Stimulated activated CD8-positive, alpha-beta memory T cell treated with anti-CD3 and anti-CD28 coated beads, Interleukin-12 subunit alpha, Interleukin-12 subunit beta, amount 100 ng/mL, for 24 hours (primary cell): ENCODE measurements at regions not wholly inside any gene's neighbourhood (a gene's known extent, or its start where the extent isn't known, plus 50 kb on each side); places are given as distances from the start of the nearest gene placed in this dataset.

ENCODE experiments used
- DNase-seq: peaks from one replicate; pipeline ENCODE4 v3.0.0-alpha.2; 2020; ENCODE audit errors: extremely low read depth

DNA sequence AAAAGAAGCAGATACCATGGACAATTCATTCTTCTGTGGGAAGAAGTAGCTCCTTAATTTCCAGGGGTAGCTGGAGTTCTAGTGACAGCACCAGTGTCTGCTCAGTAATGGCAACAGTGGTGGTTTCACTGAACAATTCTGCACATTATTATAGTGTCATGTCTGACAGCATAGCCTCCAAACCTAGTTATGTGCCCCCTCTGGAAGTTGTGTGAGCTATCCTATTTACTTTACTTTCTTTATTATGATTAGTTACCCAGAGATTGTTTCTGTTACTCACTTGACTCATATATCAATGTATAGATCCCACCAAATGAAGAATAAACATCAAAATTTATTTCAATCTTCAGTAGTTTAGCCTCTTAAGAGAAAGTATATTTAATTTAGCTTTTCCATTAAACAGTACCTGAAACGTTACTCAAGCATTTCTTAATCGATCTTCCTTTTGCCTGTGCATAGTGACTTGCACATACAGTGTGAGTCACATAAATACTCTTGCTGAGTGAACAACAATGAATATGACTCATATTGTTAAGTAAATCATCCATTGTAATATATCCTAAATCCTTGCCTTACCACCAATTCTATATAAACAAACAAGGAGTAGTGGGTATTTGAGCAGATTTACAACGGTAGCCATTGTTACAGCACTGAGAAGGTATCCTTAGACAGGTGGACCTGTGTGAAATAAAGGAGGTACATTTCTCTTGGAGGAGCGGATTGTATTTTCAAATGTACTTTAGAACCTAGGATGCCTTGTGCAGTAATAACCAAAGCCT is 534.7 kb downstream of the ANKRD50 start:
- DNase-seq = no peak

DNA sequence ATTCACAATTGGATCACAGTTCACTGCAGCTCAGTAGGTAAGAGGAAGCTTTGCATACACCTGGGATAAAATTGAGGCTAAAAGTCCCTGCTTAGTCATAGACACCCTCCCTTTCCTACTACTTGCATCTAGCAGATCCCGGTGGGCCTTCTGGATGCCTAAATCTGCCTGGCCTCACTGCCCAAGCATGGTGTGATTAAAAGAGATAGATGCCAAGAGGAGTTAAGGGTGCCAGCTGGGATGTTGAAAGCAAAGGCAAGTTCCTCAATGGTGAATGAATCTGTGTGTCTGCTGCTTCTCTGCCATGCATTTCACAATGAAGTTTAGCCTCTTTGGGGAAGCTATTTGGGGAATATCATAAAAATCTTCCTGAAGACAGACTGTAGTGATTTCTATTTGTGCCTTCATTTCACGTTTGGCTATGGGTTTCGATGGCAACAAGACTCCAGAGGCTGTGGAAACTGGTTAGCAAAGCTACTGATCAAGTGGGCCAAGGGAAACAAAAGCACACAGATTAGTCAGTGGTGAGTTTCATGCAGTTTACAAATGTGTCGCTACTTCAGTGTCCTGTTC is 534.0 kb downstream of the ANKRD50 start:
- DNase-seq = no peak

DNA sequence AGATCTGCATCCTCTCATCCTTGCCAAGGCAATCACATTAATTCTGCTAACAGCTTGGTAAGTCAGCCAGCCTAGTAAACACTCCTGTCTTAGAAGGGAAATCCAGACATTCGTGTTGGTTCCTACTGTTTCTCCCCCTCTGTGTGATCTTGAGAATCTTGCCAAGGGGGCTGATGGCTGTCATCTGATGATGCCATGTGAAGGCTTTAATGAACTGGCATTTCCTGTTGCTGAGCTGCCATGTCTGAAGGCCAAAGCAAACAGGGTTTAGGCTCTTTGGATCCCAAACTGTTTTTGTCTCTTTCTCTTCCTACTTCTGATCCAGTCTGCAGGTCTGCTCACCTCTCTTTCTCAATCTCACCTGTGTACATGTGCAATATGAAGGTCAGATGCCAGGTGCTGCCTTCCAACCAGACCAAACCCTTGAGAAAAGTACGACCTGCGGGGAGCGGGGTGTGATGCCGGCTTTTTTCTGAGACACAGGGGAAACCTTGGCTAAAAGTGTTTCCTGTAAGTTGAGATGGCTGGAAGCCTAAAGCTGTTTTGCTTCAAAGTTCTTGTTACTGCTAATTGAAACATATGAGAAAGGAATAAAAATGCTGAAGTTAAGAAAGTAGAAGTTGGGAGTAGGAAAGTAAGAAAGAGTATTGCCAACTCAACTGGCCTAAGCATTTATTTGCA is 532.9 kb downstream of the ANKRD50 start:
- no peak for DNase-seq

- no peak for DNase-seq
These were observed 531.5 kb downstream of the ANKRD50 start for GRCh38 chr4:124181039-124181438.

GRCh38 chr4:124183231-124183630 is 529.3 kb downstream of the ANKRD50 start:
- DNase-seq = no peak

DNA sequence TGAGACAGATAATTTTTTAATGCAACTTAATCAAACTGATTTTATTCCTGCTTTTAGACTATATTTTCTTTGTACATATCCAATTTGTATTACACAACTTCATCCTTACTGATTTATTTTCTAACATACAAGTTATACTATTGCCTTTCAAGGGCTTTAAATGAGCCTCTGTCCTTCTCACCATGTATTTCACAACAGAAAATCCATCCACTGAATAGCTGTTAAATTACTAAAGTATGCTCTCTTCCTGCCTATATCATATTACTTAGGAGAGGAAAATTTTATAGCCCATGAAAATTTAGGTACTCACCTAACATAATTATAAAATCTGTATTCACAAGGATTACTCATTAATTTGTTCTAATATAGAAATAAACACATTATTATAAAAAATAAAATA is 528.6 kb downstream of the ANKRD50 start:
- no peak for DNase-seq

DNA sequence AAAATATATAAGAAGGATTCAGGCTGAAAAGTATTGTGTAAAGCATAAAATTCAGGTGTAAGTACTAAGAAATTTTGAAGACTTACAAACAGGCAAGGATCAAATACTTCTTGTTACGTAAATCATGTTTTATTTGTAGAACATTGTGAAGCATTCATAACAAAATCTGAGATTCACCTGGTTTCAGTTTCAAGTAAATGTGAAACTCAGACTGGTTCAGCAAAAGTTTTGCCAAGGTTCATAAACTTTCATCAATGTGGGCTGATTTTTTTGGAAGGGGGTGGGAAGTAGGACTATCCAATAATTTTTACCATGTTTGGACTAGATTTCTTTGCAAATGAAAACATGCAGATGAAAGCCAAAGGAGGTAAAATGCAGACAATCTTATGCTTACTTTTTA is 527.7 kb downstream of the ANKRD50 start:
- no peak for DNase-seq

GRCh38 chr4:124188595-124188994 is 523.9 kb downstream of the ANKRD50 start:
- no peak for DNase-seq

DNA sequence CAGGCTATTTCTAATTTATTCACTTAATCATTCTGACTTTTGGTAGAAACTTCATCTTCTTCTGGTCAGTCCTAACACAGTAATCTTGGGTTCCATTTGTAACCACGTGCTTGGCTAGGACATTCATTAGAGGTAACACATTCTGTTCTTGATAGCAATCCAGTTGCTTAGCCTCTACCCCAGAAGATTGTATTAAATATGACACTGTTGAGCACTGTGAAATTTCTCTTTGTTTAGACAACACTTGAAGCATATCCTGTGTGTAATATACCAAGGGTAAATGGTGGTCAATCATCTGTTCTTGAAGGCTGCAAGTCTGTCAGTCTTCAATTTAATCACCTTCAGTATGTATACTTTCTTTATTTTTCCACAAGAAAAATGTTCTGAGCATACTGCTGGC is 523.0 kb downstream of the ANKRD50 start:
- no peak for DNase-seq

DNA sequence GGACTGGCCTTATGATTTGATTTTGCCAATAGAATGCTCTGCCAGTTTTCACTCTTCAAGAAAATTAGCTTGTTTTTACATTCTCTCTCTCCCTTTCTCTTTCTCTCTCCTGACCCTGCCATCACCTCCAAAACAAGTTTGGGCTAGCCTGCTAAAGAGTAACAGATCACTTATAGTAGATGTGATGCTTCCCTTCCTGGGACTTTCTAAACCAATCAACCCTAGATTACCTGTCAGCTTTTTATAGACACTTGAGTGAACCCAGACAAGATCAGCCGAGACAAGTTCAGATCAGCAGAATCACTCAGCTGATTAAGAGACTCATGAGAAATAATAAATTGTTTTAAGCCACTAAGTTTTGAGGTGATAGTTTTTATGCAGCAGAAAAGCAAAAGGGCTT is 521.2 kb downstream of the ANKRD50 start:
- no peak for DNase-seq

DNA sequence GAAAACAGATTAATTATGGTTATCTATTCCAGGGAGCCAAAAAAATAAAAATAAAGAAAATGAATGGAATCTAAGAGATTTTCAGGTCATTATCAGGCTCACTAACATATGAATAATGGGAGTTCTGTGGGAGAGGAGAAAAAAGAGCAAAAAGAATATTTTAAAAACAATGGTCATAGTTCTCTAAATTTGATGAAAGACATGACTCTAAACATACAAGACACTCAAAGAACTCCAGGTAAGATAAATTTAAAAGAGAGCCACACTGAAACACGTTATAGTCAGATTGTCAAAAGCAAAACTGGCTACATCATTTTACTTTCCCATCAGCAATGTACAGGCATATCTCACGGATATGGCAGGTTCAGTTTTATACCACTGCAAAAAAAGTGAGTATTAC is 520.0 kb downstream of the ANKRD50 start:
- no peak for DNase-seq

DNA sequence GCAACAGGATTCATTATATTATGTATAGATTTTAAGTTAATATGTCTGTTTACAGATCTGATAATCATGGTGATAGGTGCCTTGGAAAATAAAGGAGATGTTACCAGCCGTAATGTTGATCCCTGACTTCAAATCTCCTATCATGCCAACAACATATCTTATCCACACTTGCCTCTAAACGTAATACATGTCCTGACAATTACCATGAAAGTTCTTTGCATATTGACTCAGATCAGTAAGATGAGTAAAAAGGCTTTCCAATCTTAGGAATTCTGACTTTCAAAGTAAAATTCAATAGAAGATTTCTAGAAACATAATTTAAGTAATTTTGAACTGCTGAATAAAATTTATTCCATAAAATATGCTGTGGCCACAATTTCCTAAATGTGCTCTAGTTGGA is 513.3 kb downstream of the ANKRD50 start:
- no peak for DNase-seq

DNA sequence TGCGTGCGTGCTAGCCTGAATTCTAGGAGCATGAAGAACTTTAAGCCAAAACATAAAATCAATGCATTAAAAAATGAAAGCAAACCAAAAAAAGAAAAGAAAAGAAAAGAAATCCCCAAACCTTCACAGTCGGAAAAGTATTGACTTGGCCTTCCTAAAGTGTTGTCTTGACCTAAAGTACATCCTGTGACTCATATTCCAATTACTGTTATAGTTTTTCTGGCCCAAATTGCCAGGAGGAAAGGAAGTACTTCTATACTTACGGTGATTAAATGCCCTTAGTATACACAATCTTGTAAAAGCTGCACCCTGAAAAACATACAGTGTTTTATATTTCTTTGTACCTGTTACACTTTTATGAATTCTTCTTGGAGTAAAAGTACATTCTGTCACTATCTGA is 512.8 kb downstream of the ANKRD50 start:
- no peak for DNase-seq

DNA sequence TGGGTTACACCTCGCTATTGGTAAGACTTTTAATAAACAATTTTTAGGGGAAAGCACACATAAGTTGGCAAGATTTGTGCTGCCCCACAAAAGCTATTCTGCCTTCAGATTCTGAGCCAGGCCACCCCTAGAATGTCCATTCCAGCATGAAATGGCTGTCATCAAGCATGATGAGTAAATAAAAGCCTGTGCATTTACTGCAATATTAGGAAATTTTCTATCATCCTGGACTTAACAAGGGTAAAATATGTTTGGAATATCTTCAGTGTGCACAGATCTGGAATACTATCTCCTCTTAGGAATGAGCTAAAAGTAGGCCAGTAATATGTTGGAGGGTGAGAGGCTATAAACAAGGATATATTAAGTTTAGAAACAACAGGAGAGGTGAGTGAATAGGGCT is 510.9 kb downstream of the ANKRD50 start:
- no peak for DNase-seq

DNA sequence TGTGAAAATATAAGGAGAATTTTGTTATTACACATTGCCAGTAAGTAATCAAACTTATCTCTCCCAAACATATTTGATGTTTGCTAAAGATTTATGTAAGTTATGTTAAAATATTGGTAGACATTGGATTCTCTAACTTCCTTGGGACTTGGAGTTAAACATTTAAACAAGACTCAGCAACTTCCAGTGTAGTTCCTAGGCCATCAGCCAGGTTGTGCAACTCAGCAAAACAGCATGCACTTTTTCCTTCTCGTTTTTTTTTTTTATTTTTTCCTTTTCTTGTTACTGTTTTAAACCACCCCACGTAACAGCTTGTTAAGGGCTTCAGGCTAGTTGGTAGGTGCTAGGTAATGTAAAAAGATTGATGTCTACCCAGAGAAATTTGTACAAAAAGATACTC is 510.4 kb downstream of the ANKRD50 start:
- no peak for DNase-seq

DNA sequence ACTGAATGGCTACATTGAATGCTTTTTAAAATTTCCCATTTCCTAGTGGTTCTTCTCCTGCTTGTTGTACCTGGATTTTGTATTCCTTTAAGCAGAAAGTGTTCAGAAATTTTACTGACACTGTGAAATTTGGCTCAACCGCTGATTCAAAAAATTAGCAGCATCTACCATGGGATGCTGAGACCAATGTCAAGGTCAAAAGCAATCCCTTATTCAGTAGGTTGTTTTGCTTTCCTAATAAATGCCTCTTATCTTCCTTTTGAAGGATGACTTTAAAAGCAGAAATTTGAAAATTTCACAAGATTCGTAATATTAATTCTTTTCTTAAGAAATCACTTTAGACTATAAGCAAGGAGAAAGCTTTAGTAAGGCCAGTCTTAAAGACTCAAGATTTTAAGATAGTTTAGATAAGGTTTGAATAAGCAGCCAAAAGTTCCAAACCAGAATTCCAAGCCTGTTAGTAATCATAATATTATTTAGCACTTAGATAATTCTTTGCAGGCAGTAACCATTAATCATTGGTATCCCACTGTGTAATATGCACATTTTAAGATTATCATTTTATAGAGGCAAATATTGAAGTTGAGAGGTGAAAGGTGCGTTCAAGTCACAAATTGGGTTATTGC is 508.8 kb downstream of the ANKRD50 start:
- no peak for DNase-seq

DNA sequence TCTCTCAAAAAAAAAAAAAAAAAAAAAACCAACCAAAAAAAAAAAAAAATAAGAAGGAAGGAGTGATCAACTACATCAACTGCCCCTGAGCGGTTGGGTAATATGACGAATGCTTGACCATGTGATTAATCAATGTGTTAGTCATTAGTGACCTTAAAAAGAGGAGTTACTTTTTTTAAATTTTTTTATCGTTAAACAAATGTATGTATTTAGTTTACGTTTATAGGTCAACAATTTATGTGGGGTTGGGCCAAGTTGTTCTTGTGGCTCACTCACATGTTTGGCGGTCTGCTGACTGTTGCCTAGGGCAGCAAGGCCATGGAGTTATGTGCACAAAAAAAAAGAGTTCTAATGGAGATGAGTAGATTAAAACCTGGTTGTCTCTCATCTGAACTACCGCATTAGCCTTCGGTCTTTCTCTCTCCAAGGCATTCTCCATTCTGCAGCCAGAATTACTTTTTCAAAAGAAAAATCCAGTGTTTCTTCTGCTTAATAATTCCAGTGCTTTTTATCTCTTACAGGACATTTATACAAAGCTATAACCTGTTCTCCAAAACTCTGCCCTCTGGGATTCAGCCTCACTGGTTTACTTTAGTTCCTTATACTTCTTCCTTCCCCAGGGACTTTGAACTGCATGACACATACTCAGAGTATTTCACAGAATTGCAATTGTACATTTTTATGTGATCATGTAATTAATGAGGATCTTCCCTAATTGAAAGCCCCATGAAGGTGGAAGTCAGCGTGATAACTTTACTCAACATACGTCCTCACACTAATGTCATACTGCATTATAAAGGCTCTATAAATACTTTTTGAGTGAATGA is 505.5 kb downstream of the ANKRD50 start:
- DNase-seq = no peak

DNA sequence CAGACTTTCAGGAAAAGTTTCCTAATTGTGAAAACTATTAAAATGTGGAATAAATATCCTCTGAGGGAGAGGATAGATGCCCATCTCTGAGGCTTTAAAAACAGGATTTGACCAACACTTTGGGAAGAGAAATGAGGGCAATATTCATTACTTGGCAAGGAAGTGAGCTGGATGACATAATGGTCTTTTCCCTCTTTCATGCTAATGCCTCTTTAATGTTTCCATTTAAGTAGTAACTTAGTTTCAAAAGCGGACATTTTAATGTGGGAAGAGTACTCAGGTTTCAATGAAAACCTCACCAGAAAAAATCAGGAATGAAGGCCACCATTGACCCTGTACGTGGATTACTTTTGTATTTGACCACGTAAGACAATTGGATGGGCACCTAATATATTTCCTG is 503.3 kb downstream of the ANKRD50 start:
- DNase-seq = no peak

GRCh38 chr4:124209626-124210025 is 502.9 kb downstream of the ANKRD50 start:
- no peak for DNase-seq

GRCh38 chr4:124210746-124211145 is 501.8 kb downstream of the ANKRD50 start:
- DNase-seq = no peak

DNA sequence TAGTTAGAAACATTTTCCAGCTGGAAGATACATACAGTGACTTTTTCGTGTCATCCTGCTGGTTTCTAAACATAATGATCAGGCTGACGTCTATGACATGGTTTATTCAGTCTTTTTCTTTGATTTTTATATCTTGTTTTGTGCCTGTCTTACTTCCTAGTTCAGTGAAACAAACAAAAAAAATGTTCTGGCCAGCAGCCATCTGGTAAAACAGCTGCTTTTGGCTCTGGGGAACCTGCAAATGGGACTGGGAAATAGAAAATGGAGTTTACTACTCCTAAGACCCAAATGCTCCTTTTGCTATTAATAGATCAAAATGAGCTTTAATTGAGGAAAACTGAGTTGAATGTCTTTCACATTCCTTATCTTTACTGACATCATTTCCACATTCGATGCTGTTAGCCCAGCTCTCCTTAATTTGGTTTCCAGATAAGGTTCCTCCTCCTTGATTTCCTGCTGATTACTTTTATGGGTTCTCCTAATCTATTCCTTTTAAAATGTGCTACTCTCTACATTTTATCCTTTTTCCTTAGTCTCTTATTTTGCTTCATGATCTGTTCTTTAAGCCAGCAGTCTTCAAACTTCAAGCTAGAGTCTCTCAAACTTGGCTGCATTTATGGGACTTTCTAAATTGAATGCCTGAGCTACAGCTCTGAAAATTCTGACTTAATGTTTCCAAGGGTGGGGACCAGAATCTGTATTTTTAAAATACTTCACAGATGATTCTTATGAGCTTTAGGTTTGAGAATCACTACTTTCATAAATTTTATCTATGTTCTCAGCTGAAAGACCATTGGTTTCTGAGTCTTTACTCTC is 499.5 kb downstream of the ANKRD50 start:
- DNase-seq = no peak
